NT2/D1 (cell line): ENCODE measurements at regions not wholly inside any gene's neighbourhood (a gene's known extent, or its start where the extent isn't known, plus 50 kb on each side); places are given as distances from the start of the nearest gene placed in this dataset.
"Not testable (repeated sequence)": the region's sequence is repeated elsewhere in the genome, so short reads cannot be mapped to it uniquely, and the experiment has no call there.

Experiments used
- DNase-seq: peaks from one replicate; pipeline ENCODE4 v3.0.0-alpha.2; 2011; ENCODE audit warnings: low read depth, low spot score
- H3K27me3 ChIP-seq: 2 replicates; pipeline ENCODE4 v1.6.0; 2011; ENCODE audit warnings: mild to moderate bottlenecking; ENCODE audit not compliant: insufficient read length, insufficient read depth
- H3K36me3 ChIP-seq: 2 replicates; pipeline ENCODE4 v1.6.1; 2011; ENCODE audit warnings: mild to moderate bottlenecking, low read length, mixed read lengths; ENCODE audit not compliant: insufficient read depth, insufficient read length
- H3K4me1 ChIP-seq: 2 replicates; pipeline ENCODE4 v1.5.1; 2011; ENCODE audit not compliant: insufficient read depth, insufficient read length
- H3K4me3 ChIP-seq: 2 replicates; pipeline ENCODE4 v1.5.1; 2011; ENCODE audit warnings: low read depth; ENCODE audit not compliant: insufficient read length
- H3K9ac ChIP-seq: 2 replicates; pipeline ENCODE4 v1.6.0; 2011; ENCODE audit warnings: low read depth; ENCODE audit not compliant: insufficient read length
- H3K9me3 ChIP-seq: 2 replicates; pipeline ENCODE4 v1.5.1; 2011; ENCODE audit warnings: mild to moderate bottlenecking, low read length; ENCODE audit not compliant: insufficient read depth
- SUZ12 ChIP-seq: IDR thresholded peaks from 2 replicates; pipeline ENCODE4 v1.6.1; 2011; ENCODE audit not compliant: insufficient read length, insufficient read depth; ENCODE audit errors: extremely low read depth
- YY1 ChIP-seq: IDR thresholded peaks from 2 replicates; pipeline ENCODE4 v1.6.1; 2011; ENCODE audit not compliant: insufficient read length, insufficient read depth
- ZNF274 ChIP-seq: IDR thresholded peaks from 2 replicates; pipeline ENCODE4 v1.6.1; 2011; ENCODE audit warnings: mild to moderate bottlenecking, low read depth, low read length

- H3K4me3 ChIP-seq, H3K27me3 ChIP-seq, DNase-seq, H3K9me3 ChIP-seq, H3K4me1 ChIP-seq, H3K9ac ChIP-seq, H3K36me3 ChIP-seq: not testable (repeated sequence)
Measured at GRCh38 chr17:45554479-45554878, 64.0 kb upstream of the PLEKHM1 start.

GRCh38 chr17:45558821-45559220 lies 68.3 kb upstream of the PLEKHM1 start:
- H3K36me3 ChIP-seq, H3K4me1 ChIP-seq, H3K4me3 ChIP-seq, H3K27me3 ChIP-seq, H3K9ac ChIP-seq, H3K9me3 ChIP-seq, DNase-seq: not testable (repeated sequence)

- H3K4me1 ChIP-seq, H3K9ac ChIP-seq, DNase-seq, H3K36me3 ChIP-seq, H3K9me3 ChIP-seq, H3K27me3 ChIP-seq, H3K4me3 ChIP-seq: not testable (repeated sequence)
Measured at GRCh38 chr17:45562868-45563267, 72.3 kb upstream of the PLEKHM1 start.

- H3K9ac ChIP-seq, H3K4me1 ChIP-seq, H3K4me3 ChIP-seq, H3K36me3 ChIP-seq, DNase-seq, H3K9me3 ChIP-seq, H3K27me3 ChIP-seq: not testable (repeated sequence)
Measured at GRCh38 chr17:45563283-45563682, 72.8 kb upstream of the PLEKHM1 start.

- H3K27me3 ChIP-seq, H3K4me1 ChIP-seq, H3K4me3 ChIP-seq, H3K36me3 ChIP-seq, H3K9me3 ChIP-seq, H3K9ac ChIP-seq, DNase-seq: not testable (repeated sequence)
Measured at GRCh38 chr17:45568275-45568674, 77.8 kb upstream of the PLEKHM1 start.

- H3K9me3 ChIP-seq, H3K4me3 ChIP-seq, DNase-seq: not testable (repeated sequence)
Measured at GRCh38 chr17:45573326-45573725, 82.8 kb upstream of the PLEKHM1 start.

GRCh38 chr17:45573924-45574770 lies 83.6 kb upstream of the PLEKHM1 start:
- Histone ChIP-seq H3K9ac (no peak overlapping the region), H3K4me3 (no peak overlapping the region), H3K36me3 (peaks cover 3% of the 10 kb centered on the region), H3K9me3 (no peaks in the 10 kb centered on the region), H3K4me1 (no peaks in the 10 kb centered on the region), H3K27me3 (no peaks in the 10 kb centered on the region)
- no peak for DNase-seq
- TF ChIP-seq ZNF274: no peak
- no peak for TF ChIP-seq SUZ12
- TF ChIP-seq YY1: no peak

More at GRCh38 chr17:45573326-45573725, 82.8 kb upstream of the PLEKHM1 start:
- not testable (repeated sequence) for H3K9ac ChIP-seq, H3K4me1 ChIP-seq, H3K27me3 ChIP-seq, H3K36me3 ChIP-seq

- Histone ChIP-seq H3K9ac (no peak overlapping the region), H3K4me1 (no peaks in the 10 kb centered on the region), H3K36me3 (peaks cover 3% of the 10 kb centered on the region), H3K27me3 (no peaks in the 10 kb centered on the region), H3K4me3 (no peak overlapping the region), H3K9me3 (no peaks in the 10 kb centered on the region)
- no peak for TF ChIP-seq YY1
- no peak for TF ChIP-seq ZNF274
- TF ChIP-seq SUZ12: no peak
- DNase-seq: no peak
Measured at GRCh38 chr17:45575126-45575885, 84.8 kb upstream of the PLEKHM1 start.

GRCh38 chr17:45576527-45577307 lies 86.2 kb upstream of the PLEKHM1 start:
- not testable (repeated sequence) for H3K4me1 ChIP-seq, H3K9ac ChIP-seq, H3K4me3 ChIP-seq, H3K27me3 ChIP-seq, H3K36me3 ChIP-seq, DNase-seq, H3K9me3 ChIP-seq
